Activated naive CD8-positive, alpha-beta T cell (primary cell): ENCODE measurements at regions not wholly inside any gene's neighbourhood (a gene's known extent, or its start where the extent isn't known, plus 50 kb on each side); places are given as distances from the start of the nearest gene placed in this dataset.

ENCODE experiments used
- H3K27ac Mint-ChIP-seq: one replicate; pipeline ENCODE4 v1.8.0; 2021; ENCODE audit warnings: mixed read lengths
- H3K27me3 Mint-ChIP-seq: one replicate; pipeline ENCODE4 v1.8.0; 2021; ENCODE audit warnings: mixed read lengths
- H3K36me3 Mint-ChIP-seq: one replicate; pipeline ENCODE4 v1.8.0; 2021; ENCODE audit warnings: mixed read lengths
- H3K4me1 Mint-ChIP-seq: one replicate; pipeline ENCODE4 v1.8.0; 2021; ENCODE audit warnings: low read depth, mixed read lengths
- H3K4me3 Mint-ChIP-seq: one replicate; pipeline ENCODE4 v1.8.0; 2021; ENCODE audit warnings: mild to moderate bottlenecking, mixed read lengths
- H3K9me3 Mint-ChIP-seq: one replicate; pipeline ENCODE4 v1.8.0; 2021; ENCODE audit warnings: low read depth, mixed read lengths

- H3K9me3 Mint-ChIP-seq, result no peaks in the 10 kb centered on the region
- peaks cover 6% of the 10 kb centered on the region for H3K27me3 Mint-ChIP-seq
- H3K4me3 Mint-ChIP-seq, result no peak overlapping the region
- H3K27ac Mint-ChIP-seq, result peak overlapping the region; percentile 6
- H3K36me3 Mint-ChIP-seq, result no peaks in the 10 kb centered on the region
- peaks cover 13% of the 10 kb centered on the region for H3K4me1 Mint-ChIP-seq
Measured at GRCh38 chr5:148708854-148709253, 54.5 kb upstream of the HTR4 start.

GRCh38 chr5:148711961-148712360 is 57.6 kb upstream of the HTR4 start:
- Mint-ChIP-seq H3K27me3 (peaks cover 9% of the 10 kb centered on the region), H3K27ac (no peak overlapping the region), H3K9me3 (no peaks in the 10 kb centered on the region), H3K4me1 (peaks cover 13% of the 10 kb centered on the region), H3K4me3 (no peak overlapping the region), H3K36me3 (no peaks in the 10 kb centered on the region)

GRCh38 chr5:148713735-148714508 is 59.6 kb upstream of the HTR4 start:
- Mint-ChIP-seq H3K27ac (no peak overlapping the region), H3K9me3 (no peaks in the 10 kb centered on the region), H3K4me3 (no peak overlapping the region), H3K36me3 (no peaks in the 10 kb centered on the region), H3K4me1 (peaks cover 6% of the 10 kb centered on the region), H3K27me3 (peaks cover 14% of the 10 kb centered on the region)

- peaks cover 17% of the 10 kb centered on the region for H3K27me3 Mint-ChIP-seq
- no peak overlapping the region for H3K27ac Mint-ChIP-seq
- H3K4me1 Mint-ChIP-seq, result no peaks in the 10 kb centered on the region
- H3K4me3 Mint-ChIP-seq, result no peak overlapping the region
- H3K9me3 Mint-ChIP-seq, result no peaks in the 10 kb centered on the region
- no peaks in the 10 kb centered on the region for H3K36me3 Mint-ChIP-seq
Measured at GRCh38 chr5:148716716-148717115, 62.4 kb upstream of the HTR4 start.

- no peaks in the 10 kb centered on the region for H3K9me3 Mint-ChIP-seq
Measured at GRCh38 chr5:148717668-148718067, 63.3 kb upstream of the HTR4 start.

GRCh38 chr5:148719605-148720004 is 65.3 kb upstream of the HTR4 start:
- Mint-ChIP-seq H3K36me3 (no peaks in the 10 kb centered on the region), H3K27me3 (peaks cover 16% of the 10 kb centered on the region), H3K27ac (no peak overlapping the region), H3K4me1 (no peaks in the 10 kb centered on the region), H3K9me3 (no peaks in the 10 kb centered on the region), H3K4me3 (no peak overlapping the region)

More at GRCh38 chr5:148717668-148718067, 63.3 kb upstream of the HTR4 start:
- no peaks in the 10 kb centered on the region for H3K36me3 Mint-ChIP-seq
- H3K27ac Mint-ChIP-seq, result no peak overlapping the region
- H3K27me3 Mint-ChIP-seq, result peaks cover 15% of the 10 kb centered on the region
- H3K4me3 Mint-ChIP-seq, result no peak overlapping the region
- no peaks in the 10 kb centered on the region for H3K4me1 Mint-ChIP-seq

- Mint-ChIP-seq H3K36me3 (no peaks in the 10 kb centered on the region), H3K4me1 (no peaks in the 10 kb centered on the region), H3K4me3 (no peak overlapping the region), H3K27me3 (peaks cover 13% of the 10 kb centered on the region), H3K27ac (no peak overlapping the region), H3K9me3 (no peaks in the 10 kb centered on the region)
Measured at GRCh38 chr5:148720257-148720656, 65.9 kb upstream of the HTR4 start.

- no peak overlapping the region for H3K4me3 Mint-ChIP-seq
- no peaks in the 10 kb centered on the region for H3K9me3 Mint-ChIP-seq
- H3K4me1 Mint-ChIP-seq, result no peaks in the 10 kb centered on the region
- H3K27me3 Mint-ChIP-seq, result peaks cover 11% of the 10 kb centered on the region
- H3K27ac Mint-ChIP-seq, result no peak overlapping the region
- H3K36me3 Mint-ChIP-seq, result no peaks in the 10 kb centered on the region
Measured at GRCh38 chr5:148723143-148723542, 68.8 kb upstream of the HTR4 start.

GRCh38 chr5:148725675-148726074 is 71.3 kb upstream of the HTR4 start:
- no peaks in the 10 kb centered on the region for H3K9me3 Mint-ChIP-seq
- H3K27ac Mint-ChIP-seq, result no peak overlapping the region
- no peak overlapping the region for H3K4me3 Mint-ChIP-seq
- no peaks in the 10 kb centered on the region for H3K4me1 Mint-ChIP-seq
- H3K27me3 Mint-ChIP-seq, result peaks cover 5% of the 10 kb centered on the region
- no peaks in the 10 kb centered on the region for H3K36me3 Mint-ChIP-seq

GRCh38 chr5:148729182-148729581 is 74.9 kb upstream of the HTR4 start:
- Mint-ChIP-seq H3K27me3 (peaks cover 3% of the 10 kb centered on the region), H3K4me3 (no peak overlapping the region), H3K27ac (no peak overlapping the region), H3K4me1 (peaks cover 2% of the 10 kb centered on the region), H3K9me3 (no peaks in the 10 kb centered on the region), H3K36me3 (no peaks in the 10 kb centered on the region)

GRCh38 chr5:148730270-148730669 is 75.9 kb upstream of the HTR4 start:
- Mint-ChIP-seq H3K4me1 (peaks cover 2% of the 10 kb centered on the region), H3K4me3 (no peak overlapping the region), H3K27ac (no peak overlapping the region), H3K9me3 (no peaks in the 10 kb centered on the region), H3K36me3 (no peaks in the 10 kb centered on the region), H3K27me3 (peaks cover 3% of the 10 kb centered on the region)

- H3K4me3 Mint-ChIP-seq, result no peak overlapping the region
- peaks cover 1% of the 10 kb centered on the region for H3K27me3 Mint-ChIP-seq
- no peak overlapping the region for H3K27ac Mint-ChIP-seq
- H3K36me3 Mint-ChIP-seq, result no peaks in the 10 kb centered on the region
- H3K9me3 Mint-ChIP-seq, result no peaks in the 10 kb centered on the region
- peaks cover 2% of the 10 kb centered on the region for H3K4me1 Mint-ChIP-seq
Measured at GRCh38 chr5:148730942-148731898, 76.9 kb upstream of the HTR4 start.

- peaks cover 1% of the 10 kb centered on the region for H3K27me3 Mint-ChIP-seq
Measured at GRCh38 chr5:148732692-148733091, 78.4 kb upstream of the HTR4 start.

GRCh38 chr5:148733601-148734438 is 79.5 kb upstream of the HTR4 start:
- H3K36me3 Mint-ChIP-seq, result no peaks in the 10 kb centered on the region
- H3K27me3 Mint-ChIP-seq, result peaks cover 3% of the 10 kb centered on the region
- H3K4me1 Mint-ChIP-seq, result peaks cover 2% of the 10 kb centered on the region
- H3K4me3 Mint-ChIP-seq, result no peak overlapping the region
- H3K27ac Mint-ChIP-seq, result no peak overlapping the region
- no peaks in the 10 kb centered on the region for H3K9me3 Mint-ChIP-seq

More at GRCh38 chr5:148732692-148733091, 78.4 kb upstream of the HTR4 start:
- Mint-ChIP-seq H3K27ac (no peak overlapping the region), H3K9me3 (no peaks in the 10 kb centered on the region), H3K4me3 (no peak overlapping the region), H3K4me1 (peaks cover 2% of the 10 kb centered on the region), H3K36me3 (no peaks in the 10 kb centered on the region)
